ENCODE measurements at regions not wholly inside any gene's neighbourhood (a gene's known extent, or its start where the extent isn't known, plus 50 kb on each side); places are given as distances from the start of the nearest gene placed in this dataset.
"Not testable (repeated sequence)": the region's sequence is repeated elsewhere in the genome, so short reads cannot be mapped to it uniquely, and the experiment has no call there.

- no peak for TF ChIP-seq CTCF (IDR thresholded peaks at IDR 0.05; ENCODE audit: low read depth, low read length, missing control alignments)
- no peak overlapping the region for H3K4me3 ChIP-seq (ENCODE audit: low read depth, low read length)
- DNase-seq (ENCODE audit: low read depth): no peak
Observed at GRCh38 chr1:143553627-143554026, 418.2 kb downstream of the FAM72C start.

GRCh38 chr1:143504703-143505102 lies 467.1 kb downstream of the FAM72C start:
- H3K4me3 ChIP-seq (ENCODE audit: low read depth, low read length); DNase-seq (ENCODE audit: low read depth): not testable (repeated sequence)

- DNase-seq (ENCODE audit: low read depth); H3K4me3 ChIP-seq (ENCODE audit: low read depth, low read length): not testable (repeated sequence)
Observed at GRCh38 chr1:143504080-143504479, 467.7 kb downstream of the FAM72C start.

- not testable (repeated sequence) for DNase-seq (ENCODE audit: low read depth); H3K4me3 ChIP-seq (ENCODE audit: low read depth, low read length)
Observed at GRCh38 chr1:143503048-143503447, 468.7 kb downstream of the FAM72C start.

- H3K4me3 ChIP-seq (ENCODE audit: low read depth, low read length); DNase-seq (ENCODE audit: low read depth): not testable (repeated sequence)
Observed at GRCh38 chr1:143502038-143502437, 469.7 kb downstream of the FAM72C start.

GRCh38 chr1:143498059-143498749 lies 473.6 kb downstream of the FAM72C start:
- DNase-seq (ENCODE audit: low read depth); H3K4me3 ChIP-seq (ENCODE audit: low read depth, low read length): not testable (repeated sequence)

GRCh38 chr1:143497374-143497747 lies 474.4 kb downstream of the FAM72C start:
- no peak for DNase-seq (ENCODE audit: low read depth)
- H3K4me3 ChIP-seq (ENCODE audit: low read depth, low read length): no peak overlapping the region
- no peak for TF ChIP-seq CTCF (IDR thresholded peaks at IDR 0.05; ENCODE audit: low read depth, low read length, missing control alignments)

- not testable (repeated sequence) for DNase-seq (ENCODE audit: low read depth); H3K4me3 ChIP-seq (ENCODE audit: low read depth, low read length)
Observed at GRCh38 chr1:143496526-143497373, 475.0 kb downstream of the FAM72C start.

Measured in GM12864 (cell line).